HG03342 (cell line): ENCODE measurements at regions not wholly inside any gene's neighbourhood (a gene's known extent, or its start where the extent isn't known, plus 50 kb on each side); places are given as distances from the start of the nearest gene placed in this dataset.
"Not testable (repeated sequence)": the region's sequence is repeated elsewhere in the genome, so short reads cannot be mapped to it uniquely, and the experiment has no call there.

Experiments used
- ATAC-seq: cut with Tn5 transposase; IDR thresholded peaks from one replicate; pipeline ENCODE4 v1.9.1; 2021; ENCODE audit warnings: mild to moderate bottlenecking, moderate library complexity; ENCODE audit not compliant: unreplicated experiment

DNA sequence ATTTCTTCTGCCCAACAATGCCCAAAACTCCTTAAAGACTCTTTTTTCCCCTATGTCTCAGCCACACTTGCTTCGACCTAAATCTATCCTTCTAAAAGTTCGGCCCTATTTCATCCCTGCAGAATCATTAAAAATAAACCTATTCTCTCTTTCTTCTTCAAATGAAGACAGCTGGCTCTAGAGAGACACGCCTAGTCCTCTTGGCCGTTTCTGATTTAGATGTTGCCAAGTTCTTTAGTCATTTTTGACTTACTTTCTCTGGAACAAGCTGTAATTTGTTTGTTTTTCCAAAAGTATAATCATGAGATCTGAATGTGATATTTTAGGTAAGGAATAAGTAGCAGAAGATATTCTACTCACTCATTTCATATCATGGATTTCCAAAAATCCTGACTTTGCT lies 211.6 kb downstream of the CENPC start:
- no peak for ATAC-seq

DNA sequence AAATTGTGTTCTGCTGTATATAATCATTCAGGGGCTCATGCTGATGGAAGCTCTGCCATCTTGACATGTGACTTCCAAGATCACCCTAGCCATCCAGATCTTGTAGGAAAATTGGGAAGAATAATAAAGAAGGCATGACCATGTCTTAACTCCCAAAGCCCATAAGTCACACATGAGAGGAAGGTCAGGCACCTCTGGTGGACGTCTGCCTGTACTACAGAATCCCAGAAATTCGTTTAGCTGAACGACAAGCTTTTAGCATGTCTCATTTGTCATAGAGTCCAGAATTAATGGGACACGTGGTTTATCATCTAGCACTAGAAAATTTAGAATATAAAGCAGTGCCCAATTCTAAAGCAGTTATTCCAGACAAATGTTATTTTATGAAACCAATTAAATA lies 212.7 kb downstream of the CENPC start:
- peak; percentile 97 for ATAC-seq

DNA sequence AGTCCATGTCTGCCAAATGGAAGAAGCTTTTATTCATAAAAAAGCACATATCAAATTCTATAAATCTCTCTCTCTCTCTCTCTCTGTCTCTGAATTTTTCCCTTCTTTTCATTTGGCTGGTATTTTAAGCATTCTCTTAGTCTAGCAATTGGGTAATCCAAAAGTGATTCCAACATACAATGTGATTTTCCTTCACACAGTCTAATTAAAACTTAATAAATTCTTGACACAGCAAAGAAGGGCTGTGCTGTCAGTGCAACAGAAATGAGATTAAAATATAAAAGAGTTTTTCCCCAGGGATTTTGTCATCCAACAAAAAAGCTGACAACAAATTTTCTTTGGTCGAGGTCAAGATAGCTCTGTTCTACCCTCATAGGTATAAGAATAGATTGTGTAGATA lies 216.9 kb downstream of the CENPC start:
- ATAC-seq: no peak

DNA sequence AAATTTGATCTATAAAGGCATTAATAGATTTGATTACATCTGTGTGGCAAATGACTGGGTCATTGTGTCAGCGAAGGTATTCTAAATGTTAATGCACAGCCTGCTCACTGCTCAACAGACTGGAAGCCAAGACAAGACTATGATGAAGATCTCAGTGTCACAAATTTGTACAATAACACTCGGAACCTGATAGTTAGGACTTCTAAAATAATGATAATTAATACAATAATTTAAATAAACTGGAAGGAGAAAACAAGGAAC lies 217.4 kb downstream of the CENPC start:
- ATAC-seq: no peak

DNA sequence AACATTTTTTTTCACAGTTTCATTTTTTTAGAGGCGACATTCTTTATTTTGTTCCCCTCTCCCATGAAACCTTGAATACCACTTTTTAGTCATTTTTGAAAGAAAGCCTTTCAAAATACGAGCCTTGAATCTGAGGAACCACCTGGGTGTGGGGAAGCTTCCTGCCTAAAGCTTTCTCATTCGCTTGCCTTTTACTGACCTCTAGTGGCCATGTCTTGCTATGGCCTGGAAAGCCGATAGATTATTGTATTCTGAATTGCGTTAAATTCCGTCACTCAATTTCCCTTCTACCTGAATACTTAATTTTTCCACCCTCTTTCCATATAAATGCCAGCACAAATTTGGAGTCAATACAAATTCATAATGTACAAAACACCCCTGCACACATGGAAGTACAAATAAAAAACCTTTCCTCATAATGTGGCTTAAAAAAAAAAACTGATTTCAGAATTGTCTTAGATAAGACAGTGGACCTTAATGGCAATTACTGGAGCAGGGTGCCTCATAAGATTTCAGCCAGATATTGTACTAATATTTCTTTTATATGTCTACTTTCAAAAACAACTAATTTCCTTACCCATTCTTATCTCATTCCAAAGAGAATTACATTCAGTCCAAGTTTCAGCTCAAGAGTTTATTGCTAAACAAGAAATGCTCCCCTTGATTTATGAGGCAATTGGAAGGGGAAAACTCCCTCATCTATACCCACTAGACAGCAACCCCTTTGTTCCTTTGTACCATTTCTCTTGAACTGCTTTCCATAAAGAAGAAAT lies 217.9 kb downstream of the CENPC start:
- ATAC-seq: peak; percentile 97

DNA sequence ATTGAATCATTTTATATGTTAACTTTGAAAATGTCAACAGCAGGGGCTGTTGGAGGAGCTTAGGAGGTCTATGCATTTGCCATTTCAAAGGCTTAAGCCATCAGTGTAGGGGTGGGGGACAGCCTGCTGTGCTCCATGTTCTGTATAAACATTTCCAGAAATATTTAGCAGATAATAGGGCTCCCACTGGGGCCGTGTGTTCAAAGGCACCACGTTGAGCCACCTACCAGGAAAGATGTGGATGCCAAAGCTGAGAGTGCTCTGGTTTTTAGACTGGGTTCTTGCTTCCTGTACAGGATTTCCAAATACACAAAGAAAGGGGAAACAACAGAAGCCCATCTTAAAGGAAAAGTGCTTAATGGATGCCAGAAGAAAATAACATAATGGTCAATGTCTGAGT lies 219.5 kb downstream of the CENPC start:
- no peak for ATAC-seq

DNA sequence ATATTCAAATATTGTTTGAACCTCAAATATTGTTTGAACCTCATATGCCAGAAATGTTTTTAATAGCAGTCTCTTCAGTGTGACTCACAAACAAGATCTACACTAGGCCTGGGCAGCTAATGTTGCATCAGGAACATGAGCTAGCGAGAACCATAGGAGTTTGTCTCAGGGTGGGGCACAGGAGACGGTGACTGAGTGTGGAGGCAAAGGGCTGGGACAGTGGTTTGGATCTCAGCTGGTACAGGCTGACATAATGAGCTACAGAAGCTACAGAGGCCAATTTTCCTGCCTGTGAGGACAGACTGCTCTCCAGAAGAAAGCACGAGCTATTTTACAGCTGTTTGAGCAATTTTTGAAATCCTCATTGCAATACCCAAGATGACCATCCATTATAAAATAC lies 224.7 kb downstream of the CENPC start:
- ATAC-seq: no peak

DNA sequence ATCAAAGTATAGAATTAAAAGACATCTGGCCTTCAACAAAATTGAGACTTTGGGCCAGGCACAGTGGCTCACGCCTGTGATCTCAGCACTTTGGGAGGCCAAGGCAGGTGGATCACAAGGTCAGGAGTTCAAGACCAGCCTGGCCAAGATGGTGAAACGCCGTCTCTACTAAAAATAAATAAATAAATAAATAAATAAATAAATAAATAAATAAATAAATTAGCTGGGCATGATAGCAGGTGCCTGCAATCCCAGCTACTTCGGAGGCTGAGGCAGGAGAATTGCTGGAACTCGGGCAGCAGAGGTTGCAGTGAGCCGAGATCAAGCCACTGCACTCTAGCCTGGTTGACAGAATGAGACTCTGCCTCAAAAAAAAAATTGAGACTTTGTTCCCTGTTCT lies 225.7 kb downstream of the CENPC start:
- not testable (repeated sequence) for ATAC-seq

DNA sequence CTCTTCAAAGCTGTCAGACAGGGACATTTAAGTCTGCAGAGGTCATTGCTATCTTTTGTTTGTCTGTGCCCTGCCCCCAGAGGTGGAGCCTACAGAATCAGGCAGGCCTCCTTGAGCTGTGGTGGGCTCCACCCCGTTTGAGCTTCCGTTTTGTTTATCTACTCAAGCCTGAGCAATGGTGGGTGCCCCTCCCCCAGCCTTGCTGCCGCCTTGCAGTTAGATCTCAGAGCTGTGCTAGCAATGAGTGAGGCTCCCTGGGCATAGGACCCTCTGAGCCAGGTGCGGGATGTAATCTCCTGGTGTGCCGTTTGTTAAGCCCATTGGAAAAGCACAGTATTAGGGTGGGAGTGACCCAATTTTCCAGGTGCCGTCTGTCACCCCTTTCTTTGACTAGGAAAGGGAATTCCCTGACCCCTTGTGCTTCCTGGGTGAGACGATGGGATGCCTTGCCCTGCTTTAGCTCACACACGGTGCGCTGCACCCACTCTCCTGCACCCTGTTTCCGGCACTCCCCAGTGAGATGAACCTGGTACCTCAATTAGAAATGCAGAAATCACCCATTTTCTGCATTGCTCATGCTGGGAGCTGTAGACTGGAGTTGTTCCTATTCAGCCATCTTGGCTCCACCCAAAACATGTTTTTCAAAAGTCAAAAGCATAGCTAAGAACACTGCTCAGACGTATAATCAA lies 244.7 kb downstream of the CENPC start:
- not testable (repeated sequence) for ATAC-seq

DNA sequence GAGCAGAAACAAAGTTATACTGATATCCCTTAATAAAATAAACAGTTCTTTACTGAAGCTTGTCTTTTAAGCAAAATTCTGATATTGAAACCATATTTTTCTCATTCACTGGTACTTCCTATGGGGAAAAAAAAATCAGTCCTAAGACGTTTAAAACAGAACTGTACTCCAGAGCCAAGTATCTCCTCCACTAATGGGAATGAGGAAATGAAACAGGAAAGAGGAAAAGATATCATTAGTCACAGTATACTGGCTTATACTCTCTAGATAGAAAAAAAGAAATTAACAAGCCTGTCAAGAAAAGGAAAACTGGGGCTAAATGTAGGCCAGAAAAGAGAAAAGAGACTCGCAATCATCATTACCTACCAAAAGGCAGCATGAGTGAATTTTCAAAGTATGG lies 252.7 kb downstream of the CENPC start:
- ATAC-seq: no peak

DNA sequence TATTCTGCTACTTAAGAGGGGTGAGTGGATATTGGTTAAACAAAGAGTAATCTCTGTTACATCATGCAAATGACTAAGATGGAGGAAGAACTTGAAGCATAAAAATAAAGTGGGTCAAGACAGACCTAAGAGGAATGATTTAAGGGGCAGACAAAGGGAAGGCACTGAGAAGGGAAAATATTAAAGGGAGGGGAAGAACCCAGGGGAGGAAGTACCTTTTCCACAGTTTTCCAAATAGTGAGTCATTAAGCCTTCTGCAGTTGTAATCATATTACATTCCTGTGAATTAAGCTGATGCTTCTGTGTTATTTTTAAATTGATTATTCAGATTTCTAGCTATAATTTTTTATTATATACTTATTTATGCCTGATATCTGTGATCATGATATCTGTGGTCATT lies 253.3 kb downstream of the CENPC start:
- ATAC-seq: no peak

DNA sequence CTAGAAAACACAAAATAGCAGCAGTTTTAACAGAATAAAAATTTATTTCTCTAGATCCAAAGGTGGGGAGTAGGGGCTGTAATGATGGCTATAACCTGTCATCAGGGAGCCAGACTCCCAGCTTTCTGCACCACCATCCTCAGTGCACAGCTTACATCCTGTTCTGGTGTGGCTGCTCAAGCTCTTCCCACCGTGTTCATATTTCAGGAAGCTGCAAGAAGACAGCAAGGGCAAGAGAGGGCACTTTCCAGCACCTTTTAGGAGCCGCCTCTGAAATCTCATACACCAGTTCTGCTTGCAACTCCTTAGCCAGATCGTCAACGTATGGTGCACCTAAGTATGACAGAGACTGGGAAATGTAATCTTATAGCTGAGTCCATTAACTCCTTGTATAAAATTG lies 253.7 kb downstream of the CENPC start:
- no peak for ATAC-seq

DNA sequence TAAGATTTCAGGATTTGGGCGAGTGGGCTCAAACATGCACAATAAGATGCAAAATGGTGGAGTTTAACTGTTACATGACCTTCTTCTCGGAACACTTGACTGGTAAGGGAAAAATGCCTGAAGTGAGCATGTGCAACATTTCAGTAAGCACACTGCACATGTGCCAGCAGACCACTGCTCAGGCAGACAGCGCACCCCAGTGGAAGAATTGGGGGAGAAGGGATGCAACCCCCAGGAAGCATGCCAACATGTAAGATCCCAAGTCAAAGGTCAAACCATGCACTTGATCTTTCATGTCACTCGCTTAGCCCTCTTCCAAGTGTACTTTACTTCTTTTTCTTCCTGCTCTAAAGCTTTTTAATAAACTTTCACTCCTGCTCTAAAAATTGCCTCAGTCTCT lies 256.3 kb downstream of the CENPC start:
- ATAC-seq: no peak

DNA sequence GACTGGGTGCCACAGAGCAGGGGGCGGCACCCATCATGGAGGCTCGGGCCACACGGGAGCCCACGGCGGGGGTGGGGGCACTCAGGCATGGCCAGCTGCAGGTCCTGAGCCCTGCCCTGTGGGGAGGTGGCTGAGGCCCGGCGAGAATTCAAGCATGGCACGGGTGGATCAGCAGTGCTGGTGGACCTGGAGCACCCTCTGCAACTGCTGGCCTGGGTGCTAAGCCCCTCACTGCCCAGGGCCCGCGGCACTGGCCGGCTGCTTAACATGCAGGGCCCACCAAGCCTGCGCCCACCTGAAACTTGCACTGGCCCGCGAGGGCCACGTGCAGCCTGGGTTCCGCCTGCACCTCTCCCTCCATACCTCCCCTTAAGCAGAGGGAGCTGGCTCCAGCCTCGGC lies 258.6 kb downstream of the CENPC start:
- no peak for ATAC-seq

DNA sequence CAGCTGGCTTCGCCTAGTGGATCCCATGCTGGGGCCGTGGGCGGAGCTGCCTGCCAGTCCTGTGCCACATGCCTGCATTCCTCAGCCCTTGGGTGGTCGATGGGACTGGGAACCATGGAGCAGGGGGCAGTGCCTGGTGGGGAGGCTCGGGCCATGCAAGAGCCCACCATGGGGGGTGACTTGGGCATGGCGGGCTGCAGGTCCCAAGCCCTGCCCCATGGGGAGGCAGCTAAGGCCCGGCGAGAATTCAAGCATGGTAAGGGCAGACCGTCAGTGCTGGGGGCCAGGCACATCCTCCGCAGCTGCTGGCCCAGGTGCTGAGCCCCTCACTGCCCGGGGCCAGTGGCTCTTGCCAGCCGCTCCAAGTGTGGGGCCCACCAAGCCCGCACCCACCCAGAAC lies 262.6 kb downstream of the CENPC start:
- ATAC-seq: no peak

DNA sequence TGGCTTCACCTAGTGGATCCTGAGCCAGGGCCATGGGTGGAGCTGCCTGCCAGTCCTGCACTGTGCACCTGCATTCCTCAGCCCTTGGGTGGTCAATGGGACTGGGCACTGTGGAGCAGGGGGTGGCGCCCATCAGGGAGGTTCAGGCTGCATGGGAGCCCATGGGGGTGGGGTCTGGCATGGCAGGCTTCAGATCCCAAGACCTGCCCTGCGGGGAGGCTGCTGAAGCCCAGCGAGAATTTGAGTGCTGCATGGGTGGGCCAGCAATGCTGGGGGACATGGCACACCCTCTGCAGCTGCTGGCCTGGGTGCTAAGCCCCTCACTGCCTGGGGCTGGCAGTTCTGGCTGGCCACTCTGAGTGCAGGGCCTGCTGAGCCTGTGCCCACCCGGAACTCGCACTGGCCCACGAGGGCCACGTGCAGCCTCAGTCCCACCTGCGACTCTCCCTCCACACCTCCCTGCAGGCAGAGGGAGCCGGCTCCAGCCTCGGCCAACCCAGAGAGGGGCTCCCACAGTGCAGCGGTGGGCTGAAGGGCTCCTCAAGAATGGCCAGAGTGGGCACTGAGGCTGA lies 270.0 kb downstream of the CENPC start:
- ATAC-seq: no peak

DNA sequence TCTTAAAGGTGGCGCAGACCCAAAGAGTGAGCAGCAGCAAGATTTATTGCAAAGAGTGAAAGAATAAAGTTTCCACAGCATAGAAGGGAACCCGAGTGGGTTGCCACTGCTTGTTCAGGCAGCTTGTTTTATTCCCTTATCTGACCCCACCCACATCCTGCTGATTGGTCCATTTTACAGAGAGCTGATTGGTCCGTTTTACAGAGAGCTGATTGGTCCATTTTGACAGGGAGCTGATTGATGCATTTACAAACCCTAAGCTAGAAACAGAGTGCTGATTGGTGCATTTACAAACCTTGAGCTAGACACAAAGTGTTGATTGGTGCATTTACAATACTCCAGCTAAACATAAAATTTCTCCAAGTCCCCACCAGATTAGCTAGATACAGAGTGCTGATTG lies 270.6 kb downstream of the CENPC start:
- ATAC-seq: not testable (repeated sequence)

DNA sequence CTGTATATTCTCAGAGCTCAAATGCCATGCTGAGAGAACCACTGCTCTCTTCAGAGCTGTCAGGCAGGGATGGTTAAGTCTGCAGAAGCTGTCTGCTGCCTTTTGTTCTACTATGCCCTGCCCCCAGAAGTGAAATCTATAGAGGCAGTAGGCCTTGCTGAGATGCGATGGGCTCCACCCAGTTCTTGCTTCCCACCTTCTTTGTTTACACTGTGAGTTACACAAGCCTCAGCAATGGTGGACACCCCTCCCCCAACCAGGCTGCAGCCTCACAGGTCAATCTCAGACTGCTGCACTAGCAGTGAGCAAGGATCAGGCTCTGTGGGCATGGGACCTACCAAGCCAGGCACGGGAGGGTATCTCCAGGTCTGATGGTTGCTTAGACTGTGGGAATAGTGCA lies 271.6 kb downstream of the CENPC start:
- no peak for ATAC-seq

DNA sequence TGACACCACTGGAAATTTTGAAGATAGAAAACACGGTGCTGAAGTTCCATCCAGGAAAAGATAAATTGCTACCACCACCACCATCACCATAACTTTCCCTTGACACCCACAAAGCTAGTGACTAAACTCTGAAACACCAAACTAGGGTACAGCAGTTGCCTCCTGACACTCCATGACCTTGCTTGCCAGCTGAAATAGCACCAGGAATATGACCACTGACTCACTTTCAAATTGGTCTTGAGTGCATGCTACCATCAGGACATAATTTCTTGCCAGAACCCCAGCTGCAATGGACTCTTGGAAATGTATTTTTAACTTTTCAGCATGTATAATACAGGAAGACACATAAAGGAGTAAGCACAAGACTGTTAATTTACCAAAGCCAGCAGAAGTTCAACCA lies 283.3 kb downstream of the CENPC start:
- no peak for ATAC-seq

DNA sequence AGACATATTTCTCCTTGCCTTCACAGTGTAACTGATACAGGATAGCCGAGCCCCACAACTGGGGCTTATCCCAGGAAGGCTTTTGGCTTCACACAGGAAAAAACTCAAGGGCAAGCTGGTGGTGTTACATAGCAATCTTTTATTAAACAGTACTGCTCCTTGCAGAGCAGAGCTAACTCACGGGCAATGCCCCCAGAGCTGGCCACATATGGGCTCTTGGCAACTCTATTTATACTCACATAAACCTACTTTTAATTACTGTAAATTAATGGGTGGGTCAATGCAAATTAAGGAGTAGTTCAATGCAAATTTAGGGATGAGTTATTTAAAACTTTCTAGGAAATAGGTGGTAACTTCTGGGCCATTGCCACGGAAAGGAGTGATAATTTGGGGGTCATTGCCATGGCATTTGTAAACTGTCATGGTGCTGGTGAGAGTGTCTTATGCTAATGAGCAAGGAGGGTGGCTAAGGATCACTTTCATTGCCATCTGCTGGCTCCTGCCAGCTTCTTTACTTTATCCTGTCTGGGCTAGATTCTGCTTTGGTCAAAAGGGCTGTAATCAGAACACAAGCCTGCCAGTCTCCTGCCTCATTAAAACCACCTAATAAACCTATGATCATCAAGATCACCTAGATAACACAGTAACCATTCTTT lies 288.8 kb downstream of the CENPC start:
- ATAC-seq: no peak

DNA sequence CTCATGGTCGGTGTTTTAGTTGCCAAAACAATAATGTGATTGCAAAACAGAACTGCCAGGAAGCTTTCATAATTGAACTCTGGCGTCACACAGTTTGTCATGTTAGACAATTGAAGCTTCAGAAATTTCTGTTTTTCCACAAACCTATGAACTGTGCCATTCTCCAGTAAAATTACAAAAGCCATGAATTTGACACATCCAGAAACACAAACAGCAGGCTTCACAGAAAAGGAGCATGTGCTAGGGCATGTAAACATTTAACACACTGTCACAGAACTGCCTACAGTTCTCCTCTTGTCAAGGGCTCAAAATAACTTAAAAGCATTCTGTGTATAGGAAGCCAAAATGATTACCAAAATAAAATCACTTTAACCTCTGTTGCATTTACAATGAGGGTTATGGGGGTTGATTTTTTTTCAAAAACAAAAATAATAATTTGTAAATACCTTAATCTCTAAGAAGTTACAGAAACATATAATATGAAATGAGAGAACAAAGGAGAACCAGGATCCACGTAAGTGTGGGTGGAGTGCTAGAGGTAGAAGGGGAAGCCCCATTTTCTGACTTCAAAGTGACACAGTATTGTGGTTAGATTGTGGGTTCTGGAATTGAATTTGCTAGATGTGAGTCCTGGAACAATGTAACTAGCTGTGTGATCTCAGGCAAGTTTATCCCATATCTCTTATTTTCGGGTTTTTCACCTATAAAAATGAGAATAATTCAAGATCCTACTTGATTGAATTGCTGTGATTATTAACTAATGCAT lies 295.0 kb downstream of the CENPC start:
- no peak for ATAC-seq
